C4-2B (cell line): ENCODE measurements at regions not wholly inside any gene's neighbourhood (a gene's known extent, or its start where the extent isn't known, plus 50 kb on each side); places are given as distances from the start of the nearest gene placed in this dataset.

Experiments
- H3K27ac ChIP-seq: fragments of 450-650 bp; 2 replicates; pipeline ENCODE4 v1.5.1; 2017
- CTCF ChIP-seq: fragments of 450-650 bp; conservative IDR thresholded peaks from 2 replicates; pipeline ENCODE4 v1.5.1; 2017; ENCODE audit warnings: mild to moderate bottlenecking
- ZFX ChIP-seq: fragments of 450-650 bp; IDR thresholded peaks from 2 replicates; pipeline ENCODE4 v1.6.1; 2017

GRCh38 chr20:52654567-52654966 is 317.6 kb upstream of the TSHZ2 start:
- TF ChIP-seq ZFX: no peak
- TF ChIP-seq CTCF: no peak
- H3K27ac ChIP-seq: no peak overlapping the region

- no peak overlapping the region for H3K27ac ChIP-seq
- TF ChIP-seq CTCF: no peak
- no peak for TF ChIP-seq ZFX
Observed at GRCh38 chr20:52652271-52652670, 319.9 kb upstream of the TSHZ2 start.

DNA sequence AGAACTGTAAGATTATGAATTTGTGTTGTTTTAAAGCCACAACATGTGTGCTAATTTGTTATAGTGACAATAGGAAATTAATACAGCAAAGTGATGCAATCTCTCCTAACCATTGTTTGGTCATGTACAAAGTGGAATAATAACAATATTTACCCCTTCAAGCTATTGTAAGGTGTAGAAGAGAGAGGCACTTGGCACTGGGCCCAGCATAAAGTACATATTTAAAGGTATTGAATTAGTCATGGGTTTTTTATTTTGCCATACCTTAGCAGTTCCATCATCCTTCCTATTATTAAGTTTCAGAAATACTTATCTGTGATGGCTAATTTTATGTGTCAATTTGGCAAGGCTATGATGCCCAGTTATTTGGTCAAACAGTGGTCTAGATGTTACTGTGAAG is 322.4 kb upstream of the TSHZ2 start:
- TF ChIP-seq CTCF: no peak
- H3K27ac ChIP-seq: no peak overlapping the region

DNA sequence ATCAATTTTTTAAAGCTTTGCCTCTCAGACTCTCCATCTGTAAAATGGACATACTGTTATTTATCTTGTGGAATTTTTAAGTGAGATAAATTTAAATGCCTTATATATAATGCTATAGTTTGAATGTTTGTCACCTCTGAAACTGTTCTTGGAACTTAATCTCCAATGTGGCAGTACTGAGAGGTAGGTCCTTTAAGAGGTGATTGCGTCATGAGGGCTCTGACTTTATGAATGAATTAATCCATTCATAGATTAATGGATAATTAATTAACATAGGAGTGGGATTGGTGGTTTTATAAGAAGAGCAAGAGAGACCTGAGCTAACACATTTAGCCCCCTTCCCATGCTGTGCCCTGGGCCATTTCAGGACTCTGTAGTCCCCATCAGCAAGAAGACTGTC is 326.3 kb upstream of the TSHZ2 start:
- TF ChIP-seq ZFX (no peak), CTCF (no peak)
- H3K27ac ChIP-seq: no peak overlapping the region

DNA sequence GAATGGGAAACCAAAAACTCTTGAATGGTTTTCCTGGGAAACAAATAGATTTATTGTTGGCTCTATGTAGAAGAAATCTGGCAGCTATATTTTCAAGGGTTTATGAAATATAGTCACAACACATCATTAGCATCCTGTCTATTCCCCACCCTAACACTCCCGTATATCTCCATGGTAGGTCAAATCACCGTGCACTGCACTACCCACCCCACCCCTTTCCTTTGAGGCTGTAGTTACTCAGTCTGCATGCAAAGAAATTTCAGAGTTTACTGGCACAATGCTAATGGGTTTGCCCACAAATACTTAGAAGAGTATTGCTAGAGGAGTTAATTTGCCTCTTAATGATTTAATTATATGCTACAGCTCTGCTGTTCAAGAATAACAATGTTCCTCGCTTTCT is 329.1 kb upstream of the TSHZ2 start:
- no peak overlapping the region for H3K27ac ChIP-seq
- no peak for TF ChIP-seq CTCF
- no peak for TF ChIP-seq ZFX

DNA sequence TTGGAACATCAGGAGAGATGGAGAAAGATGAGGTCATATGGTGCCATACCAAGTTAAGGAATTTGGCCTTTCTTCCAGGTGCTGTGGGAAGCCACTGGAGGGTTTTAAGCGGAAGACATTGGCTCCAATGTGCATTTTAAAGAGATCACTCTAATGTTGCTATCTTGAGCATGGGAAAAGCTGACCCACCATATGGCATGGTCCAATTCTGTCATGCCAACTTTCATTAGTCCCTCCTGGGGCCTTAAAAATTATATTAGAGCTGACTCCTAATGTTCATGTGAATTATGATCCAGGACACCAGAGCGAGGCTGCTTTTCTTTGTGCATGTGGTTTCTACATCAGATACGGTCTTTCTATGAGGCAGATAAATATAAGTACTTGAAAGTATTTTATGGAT is 335.0 kb upstream of the TSHZ2 start:
- no peak for TF ChIP-seq ZFX
- TF ChIP-seq CTCF: no peak
- no peak overlapping the region for H3K27ac ChIP-seq

- H3K27ac ChIP-seq: no peak overlapping the region
- TF ChIP-seq ZFX (no peak), CTCF (no peak)
Observed at GRCh38 chr20:52631469-52631868, 340.7 kb upstream of the TSHZ2 start.
